GM18502 (cell line): ENCODE measurements at regions not wholly inside any gene's neighbourhood (a gene's known extent, or its start where the extent isn't known, plus 50 kb on each side); places are given as distances from the start of the nearest gene placed in this dataset.

Source experiments
- ATAC-seq: cut with Tn5 transposase; IDR thresholded peaks from one replicate; pipeline ENCODE4 v1.9.1; 2021; ENCODE audit warnings: mild to moderate bottlenecking; ENCODE audit not compliant: unreplicated experiment, poor library complexity

- no peak for ATAC-seq
These were observed 127.5 kb upstream of the MEF2C start for GRCh38 chr5:89010512-89010911.

GRCh38 chr5:89008291-89008690, 125.3 kb upstream of the MEF2C start:
- ATAC-seq = no peak

DNA sequence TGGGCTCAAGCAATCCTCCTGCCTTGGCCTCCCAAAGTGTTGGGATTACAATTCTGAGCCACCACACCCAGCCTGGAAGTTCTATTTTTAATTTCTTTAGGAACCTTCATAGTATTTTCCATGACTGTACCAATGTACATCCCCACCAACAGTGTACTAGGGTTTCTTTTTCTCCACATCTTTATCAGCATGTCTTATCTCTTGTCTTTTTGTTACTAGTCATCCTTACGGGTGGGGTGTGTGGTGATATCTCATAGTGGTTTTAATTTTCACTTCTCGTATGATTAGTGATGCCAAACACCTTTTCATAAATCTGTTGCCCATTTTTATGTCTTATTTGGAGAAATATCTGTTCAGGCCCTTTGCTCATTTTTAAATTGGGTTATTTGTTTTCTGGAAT, 123.0 kb upstream of the MEF2C start:
- no peak for ATAC-seq

- ATAC-seq = no peak
These were observed 121.4 kb upstream of the MEF2C start for GRCh38 chr5:89004379-89004778.

- ATAC-seq = no peak
These were observed 120.6 kb upstream of the MEF2C start for GRCh38 chr5:89003563-89004036.

DNA sequence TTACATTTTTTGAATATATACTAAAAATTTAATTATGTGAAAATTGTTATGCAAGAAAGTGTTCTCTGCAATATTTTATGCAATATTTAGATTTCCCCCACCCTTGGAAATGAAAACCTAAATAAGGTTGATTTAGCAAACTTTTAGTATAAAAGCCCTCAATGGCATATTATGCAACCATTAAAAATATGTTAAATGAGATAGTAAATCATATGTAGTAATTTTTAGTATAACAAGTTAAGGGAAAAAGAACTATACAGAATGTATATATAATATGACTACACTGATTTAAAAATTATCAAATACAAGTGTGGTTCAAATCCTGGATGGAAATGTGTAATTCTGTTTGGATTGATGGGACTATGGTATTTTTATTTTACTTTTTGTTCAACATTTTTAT, 116.9 kb upstream of the MEF2C start:
- no peak for ATAC-seq

- ATAC-seq = no peak
These were observed 115.0 kb upstream of the MEF2C start for GRCh38 chr5:88997937-88998336.

DNA sequence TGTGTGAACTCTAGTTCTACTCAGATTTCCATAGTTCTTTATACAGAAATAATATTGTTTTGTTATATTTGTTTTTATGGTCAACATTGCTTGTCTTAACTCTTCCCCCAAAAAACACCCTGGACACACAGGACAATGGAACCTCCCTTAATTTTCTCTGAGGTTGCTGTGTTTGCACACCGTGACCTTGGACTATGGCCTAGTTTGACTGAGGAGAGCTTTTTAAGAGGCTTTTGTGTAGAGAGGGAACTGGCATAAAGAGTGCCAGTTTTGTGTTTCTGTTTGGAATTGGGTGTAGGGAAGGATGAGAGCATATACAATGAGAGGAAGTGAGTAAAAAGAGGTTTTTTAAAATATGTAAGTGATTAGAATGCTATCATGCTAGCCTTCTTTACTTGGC, 101.1 kb upstream of the MEF2C start:
- ATAC-seq = no peak

DNA sequence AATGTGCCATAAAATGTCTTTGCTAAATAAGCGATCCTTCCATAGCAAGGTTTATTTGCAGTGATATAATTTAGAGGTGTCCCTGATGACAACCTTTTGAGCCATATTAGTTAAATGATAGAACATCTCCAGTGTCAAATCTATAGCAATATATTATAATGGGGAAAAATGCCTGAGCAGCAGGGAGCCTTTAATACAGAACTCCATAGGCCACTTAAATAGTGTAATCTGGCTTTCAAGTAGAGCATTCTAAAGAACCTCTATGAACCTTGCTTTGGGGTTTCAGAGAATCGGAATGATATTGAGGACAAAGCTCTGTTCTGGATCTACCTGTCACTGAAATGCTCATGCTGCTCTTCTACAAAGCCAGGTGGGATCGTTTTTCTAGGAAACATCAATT, 96.7 kb upstream of the MEF2C start:
- ATAC-seq = no peak

DNA sequence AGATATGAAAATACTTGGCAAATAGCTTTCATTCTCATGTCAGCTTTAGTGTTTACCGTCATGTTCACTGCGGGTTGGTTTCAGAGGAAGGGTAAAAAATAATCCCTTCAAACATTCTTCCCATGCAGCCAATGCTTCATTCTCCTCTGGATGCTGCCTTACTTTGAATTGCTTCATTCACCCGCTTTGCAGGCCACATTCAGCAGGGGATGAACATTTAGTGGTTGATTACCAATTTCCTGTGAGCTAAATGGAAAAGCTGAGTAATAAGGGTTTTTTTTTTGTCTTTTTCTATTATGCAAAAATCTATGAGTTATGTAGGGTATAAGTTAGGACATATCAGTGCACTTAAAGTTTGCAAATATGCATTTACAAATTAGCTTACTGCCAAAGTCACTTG, 96.3 kb upstream of the MEF2C start:
- no peak for ATAC-seq

GRCh38 chr5:88976914-88977313, 93.9 kb upstream of the MEF2C start:
- no peak for ATAC-seq

- peak; percentile 88 for ATAC-seq
These were observed 84.9 kb upstream of the MEF2C start for GRCh38 chr5:88967633-88968585.

DNA sequence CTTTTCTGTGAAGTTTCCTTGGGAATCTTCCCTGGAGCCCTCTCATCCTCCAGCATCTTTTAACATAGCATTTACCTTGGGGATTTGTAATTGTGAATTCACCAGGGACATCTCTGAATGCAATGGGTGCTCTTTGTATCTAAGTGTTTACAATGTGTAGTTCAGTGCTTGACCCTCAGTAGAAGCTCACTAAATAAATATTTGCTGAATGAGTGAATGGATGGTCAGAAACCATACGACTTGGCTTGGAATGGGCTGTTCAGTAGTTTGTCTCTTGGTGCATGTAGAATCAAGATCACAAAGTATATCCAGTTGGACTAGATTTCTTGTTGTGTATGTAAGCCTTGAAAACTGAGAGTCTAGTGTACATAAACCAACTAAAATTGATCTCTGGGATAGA, 81.8 kb upstream of the MEF2C start:
- ATAC-seq = no peak

- ATAC-seq = no peak
These were observed 74.0 kb upstream of the MEF2C start for GRCh38 chr5:88957013-88957412.

DNA sequence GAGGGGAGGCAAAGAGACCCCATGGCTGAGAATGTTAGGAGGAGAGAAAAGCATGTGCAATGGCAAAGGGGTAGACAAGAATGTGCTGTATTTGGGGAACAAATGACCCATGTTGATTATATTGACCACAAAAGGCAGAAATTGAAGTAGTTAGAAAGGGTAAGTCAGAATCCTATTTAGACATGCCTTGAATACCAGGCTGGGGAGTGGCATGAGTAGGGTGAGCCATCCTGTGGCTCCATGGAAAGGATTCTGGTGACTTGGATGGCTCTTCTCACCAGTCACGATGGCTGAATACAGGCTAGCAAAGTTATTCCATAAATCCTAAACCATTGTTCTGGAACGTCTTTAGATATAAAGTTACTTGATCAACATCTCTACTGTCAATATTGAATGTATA, 73.4 kb upstream of the MEF2C start:
- ATAC-seq = no peak

DNA sequence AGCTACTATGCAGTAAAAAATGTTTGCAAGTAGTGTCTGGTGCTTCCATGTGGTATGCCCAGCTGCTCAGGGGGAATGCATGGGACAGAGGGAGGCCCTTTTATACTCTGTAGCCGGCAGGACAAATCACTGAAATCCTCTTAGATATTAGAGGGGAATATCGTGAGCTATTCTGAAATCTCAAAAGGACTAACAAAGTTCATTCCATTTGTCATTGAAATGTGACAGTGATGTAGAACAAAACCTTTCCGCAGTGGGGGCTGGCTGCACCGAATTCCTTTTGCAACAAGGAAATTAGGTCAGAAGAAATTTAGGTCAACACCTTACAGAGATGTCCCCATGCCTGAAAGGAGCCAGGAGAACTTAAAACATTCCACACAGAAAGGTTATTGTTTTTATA, 72.4 kb upstream of the MEF2C start:
- ATAC-seq = no peak

DNA sequence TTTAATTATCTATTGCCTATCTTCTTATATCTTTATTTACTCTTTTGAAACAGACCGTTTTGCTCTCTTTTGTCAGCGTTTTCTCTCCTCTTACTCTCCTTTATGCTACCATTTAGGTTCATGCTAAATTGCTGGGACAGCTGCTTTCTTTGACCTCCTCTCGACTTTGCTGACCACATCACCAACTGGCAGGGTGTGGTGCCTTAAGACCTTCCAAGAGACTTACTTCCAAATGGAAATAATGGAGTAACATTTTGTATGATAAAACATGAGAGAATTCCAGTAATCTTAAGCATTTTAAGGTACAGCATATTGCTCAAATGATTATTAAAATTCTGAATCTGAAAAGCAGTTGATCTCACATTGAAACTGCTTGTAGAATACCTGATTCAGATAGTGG, 71.5 kb upstream of the MEF2C start:
- no peak for ATAC-seq

DNA sequence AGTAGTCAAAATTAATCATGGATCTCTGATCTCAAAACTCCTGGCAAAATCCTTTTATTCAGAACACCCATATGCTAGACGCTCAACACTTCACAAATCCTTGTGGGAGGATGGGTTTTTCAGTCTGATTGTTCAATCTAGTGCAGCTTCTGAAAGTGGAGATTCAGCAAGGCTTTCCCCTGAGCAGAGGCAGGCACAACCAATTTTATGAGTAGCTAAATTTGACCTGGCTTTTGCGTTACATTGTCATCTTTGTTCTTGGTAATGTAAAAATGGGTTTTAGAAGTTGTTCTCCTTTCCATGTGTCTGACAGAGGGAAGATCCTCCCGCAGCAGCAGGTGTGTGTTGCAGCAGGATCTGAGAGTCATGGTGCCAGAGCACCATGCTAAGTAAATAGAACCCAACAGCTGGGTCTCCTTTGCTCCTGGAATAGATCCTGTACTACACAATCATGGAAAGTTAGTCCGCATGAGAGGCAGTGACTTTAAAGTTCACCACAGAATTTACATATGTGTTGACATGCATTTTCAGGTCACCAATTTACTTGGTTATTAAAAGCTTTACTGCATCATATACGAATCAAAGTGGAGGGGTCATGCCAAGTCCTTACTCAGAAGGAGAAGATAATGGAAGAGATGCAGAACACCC, 70.1 kb upstream of the MEF2C start:
- ATAC-seq = no peak

- ATAC-seq = no peak
These were observed 69.4 kb upstream of the MEF2C start for GRCh38 chr5:88952344-88952743.

GRCh38 chr5:88951457-88951856, 68.5 kb upstream of the MEF2C start:
- ATAC-seq = no peak

DNA sequence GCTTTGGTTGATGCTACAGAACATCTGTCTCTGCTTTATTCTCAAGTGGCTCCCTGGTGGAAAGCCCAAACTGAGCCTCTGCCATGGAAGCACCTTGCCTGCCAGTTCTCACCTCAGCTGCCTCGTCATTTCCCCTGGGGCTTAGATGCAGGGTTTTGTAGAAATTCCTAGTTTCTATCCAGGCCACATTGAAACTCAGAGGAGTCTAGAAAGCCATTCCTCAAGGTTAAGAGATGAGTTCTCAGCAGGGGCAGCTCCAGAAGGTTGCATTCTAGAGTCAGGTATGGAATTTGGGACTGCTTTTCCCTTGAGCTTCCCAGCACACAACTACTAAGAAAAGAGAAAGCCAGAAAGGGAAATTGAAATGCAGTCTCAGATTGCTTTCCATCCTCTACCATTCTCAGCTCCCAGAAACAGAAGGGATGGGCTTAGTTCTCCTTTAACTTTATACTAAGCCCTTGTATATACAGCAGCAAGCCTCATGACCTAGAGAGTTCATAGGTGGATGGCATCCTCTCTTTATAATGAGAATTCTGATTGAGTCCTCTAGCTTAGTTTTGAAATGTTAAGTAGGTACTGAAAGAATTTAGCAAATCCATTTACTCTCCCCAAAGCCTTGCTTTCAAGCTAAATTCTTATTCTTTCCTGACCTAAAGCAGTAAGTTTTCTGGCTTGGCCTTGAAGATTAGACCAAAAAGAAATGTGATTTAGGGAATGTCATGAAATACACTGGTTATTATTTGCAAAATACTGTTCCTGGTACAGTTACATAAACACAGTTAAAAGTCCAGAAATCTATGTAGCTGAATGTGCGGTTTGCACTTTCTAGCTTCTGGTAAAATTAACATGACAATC, 66.0 kb upstream of the MEF2C start:
- ATAC-seq = no peak
